Gastrocnemius medialis (tissue), 4 donors: ENCODE measurements at regions not wholly inside any gene's neighbourhood (a gene's known extent, or its start where the extent isn't known, plus 50 kb on each side); places are given as distances from the start of the nearest gene placed in this dataset.

ENCODE experiments used
- POLR2A ChIP-seq, 2 donors: fragments of 450-650 bp; IDR thresholded peaks; one replicate each; pipeline ENCODE4 v1.6.1; 2017; ENCODE audit warnings: antibody characterized with exemption in 2 of 2, mild to moderate bottlenecking in 2 of 2, moderate library complexity in 2 of 2
- TF ChIP-seq, protein P1 (sequence below), 5 experiments: fragments of 450-650 bp in 3 of 5; fragments of 200-600 bp in 2 of 5; sonication (generic) in 2 of 5; IDR thresholded peaks in 4 of 5; conservative IDR thresholded peaks in 1 of 5; 1 replicate in 4 of 5; 2 replicates in 1 of 5; pipeline ENCODE4 v1.5.1; 2016 to 2019; ENCODE audit warnings: antibody characterized with exemption in 5 of 5, mild to moderate bottlenecking in 3 of 5, moderate library complexity in 3 of 5

DNA sequence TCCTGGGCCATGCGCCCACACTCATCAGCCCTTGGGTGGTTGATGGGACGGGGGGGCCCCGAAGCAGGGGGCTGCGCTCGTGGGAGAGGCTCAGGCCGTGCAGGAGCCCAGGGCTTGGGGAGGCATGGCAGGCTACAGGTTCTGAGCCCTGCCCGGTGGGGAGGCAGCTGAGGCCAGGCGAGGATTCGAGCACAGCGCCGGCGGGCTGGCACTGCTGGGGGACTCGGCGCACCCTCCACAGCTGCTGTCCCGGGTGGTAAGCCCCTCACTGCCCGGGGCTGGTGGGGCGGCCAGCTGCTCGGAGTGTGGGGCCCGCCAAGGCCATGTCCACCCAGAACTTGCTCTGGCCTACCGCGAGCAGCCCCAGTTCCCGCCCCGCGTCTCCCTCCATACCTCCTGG lies 295.8 kb upstream of the SEL1L start:
- TF ChIP-seq, protein P1, sequence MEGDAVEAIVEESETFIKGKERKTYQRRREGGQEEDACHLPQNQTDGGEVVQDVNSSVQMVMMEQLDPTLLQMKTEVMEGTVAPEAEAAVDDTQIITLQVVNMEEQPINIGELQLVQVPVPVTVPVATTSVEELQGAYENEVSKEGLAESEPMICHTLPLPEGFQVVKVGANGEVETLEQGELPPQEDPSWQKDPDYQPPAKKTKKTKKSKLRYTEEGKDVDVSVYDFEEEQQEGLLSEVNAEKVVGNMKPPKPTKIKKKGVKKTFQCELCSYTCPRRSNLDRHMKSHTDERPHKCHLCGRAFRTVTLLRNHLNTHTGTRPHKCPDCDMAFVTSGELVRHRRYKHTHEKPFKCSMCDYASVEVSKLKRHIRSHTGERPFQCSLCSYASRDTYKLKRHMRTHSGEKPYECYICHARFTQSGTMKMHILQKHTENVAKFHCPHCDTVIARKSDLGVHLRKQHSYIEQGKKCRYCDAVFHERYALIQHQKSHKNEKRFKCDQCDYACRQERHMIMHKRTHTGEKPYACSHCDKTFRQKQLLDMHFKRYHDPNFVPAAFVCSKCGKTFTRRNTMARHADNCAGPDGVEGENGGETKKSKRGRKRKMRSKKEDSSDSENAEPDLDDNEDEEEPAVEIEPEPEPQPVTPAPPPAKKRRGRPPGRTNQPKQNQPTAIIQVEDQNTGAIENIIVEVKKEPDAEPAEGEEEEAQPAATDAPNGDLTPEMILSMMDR (IDR thresholded peaks at IDR 0.05 in 4 of 5, conservative IDR thresholded peaks at IDR 0.05 in 1 of 5), result no peak
- no peak for TF ChIP-seq POLR2A (IDR thresholded peaks at IDR 0.05)
